DOHH2 (cell line): ENCODE measurements at regions not wholly inside any gene's neighbourhood (a gene's known extent, or its start where the extent isn't known, plus 50 kb on each side); places are given as distances from the start of the nearest gene placed in this dataset.

Experiments
- CTCF ChIP-seq: fragments of 200-600 bp; sonication (generic); IDR thresholded peaks from one replicate; pipeline ENCODE4 v1.5.1; 2014; ENCODE audit warnings: antibody characterized with exemption, mild to moderate bottlenecking, low read depth, low read length; ENCODE audit not compliant: poor library complexity, severe bottlenecking
- EZH2phosphoT487 ChIP-seq: fragments of 200-600 bp; sonication (generic); IDR thresholded peaks from 2 replicates; pipeline ENCODE4 v1.6.1; 2017; ENCODE audit warnings: borderline replicate concordance, mild to moderate bottlenecking, antibody characterized with exemption, low read length, moderate library complexity, mixed read lengths

DNA sequence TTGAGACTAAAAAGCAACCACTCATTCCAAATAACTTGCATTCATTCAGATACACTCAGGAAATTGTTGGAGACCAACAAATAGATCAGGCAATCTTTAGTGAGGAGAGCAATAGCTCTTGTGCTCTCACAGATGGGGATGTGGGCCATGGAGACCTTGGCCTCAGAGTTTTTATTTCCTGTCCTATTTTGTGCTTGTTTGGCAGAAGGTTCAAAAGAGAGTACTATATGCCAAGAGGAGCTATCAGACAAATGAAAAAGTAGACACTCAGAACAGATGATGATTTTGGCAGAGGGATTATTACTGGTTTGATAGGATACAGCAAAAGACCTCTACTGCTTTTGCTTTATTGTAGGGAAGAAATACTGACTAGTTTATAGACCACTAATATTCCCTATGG is 230.2 kb downstream of the KCNE4 start:
- no peak for TF ChIP-seq CTCF
- TF ChIP-seq EZH2phosphoT487: no peak
